Activated T-helper 1 cell treated with anti-CD3 and anti-CD28 coated beads, Interleukin-2, amount 50 U/mL, for 16 hours (primary cell): ENCODE measurements at regions not wholly inside any gene's neighbourhood (a gene's known extent, or its start where the extent isn't known, plus 50 kb on each side); places are given as distances from the start of the nearest gene placed in this dataset.
"Not testable (repeated sequence)": the region's sequence is repeated elsewhere in the genome, so short reads cannot be mapped to it uniquely, and the experiment has no call there.

Source experiments
- DNase-seq, 2 donors: peaks; one replicate each; pipeline ENCODE4 v3.0.0-alpha.2; 2020; ENCODE audit warnings: low read depth in 1 of 2, low spot score in 1 of 2

DNA sequence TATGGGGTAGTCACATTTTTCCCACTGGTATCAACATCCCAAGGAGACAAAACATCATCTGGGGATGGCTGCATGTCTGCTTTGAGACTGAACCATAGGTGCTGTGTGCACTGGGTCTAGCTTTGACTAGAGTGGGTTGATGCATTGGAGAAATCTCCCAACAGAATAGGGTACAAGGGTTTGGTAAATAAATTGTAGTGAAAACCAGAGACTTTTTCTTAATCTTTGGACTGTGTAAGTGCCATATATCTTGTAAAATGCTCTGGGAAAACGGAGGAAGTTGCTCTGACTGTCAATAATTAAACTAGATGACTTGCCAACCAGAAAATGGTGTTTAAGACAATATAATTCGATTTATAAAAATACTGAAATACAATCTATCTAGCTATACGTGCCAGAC is 1064.0 kb upstream of the SLIT2 start:
- no peak for DNase-seq

DNA sequence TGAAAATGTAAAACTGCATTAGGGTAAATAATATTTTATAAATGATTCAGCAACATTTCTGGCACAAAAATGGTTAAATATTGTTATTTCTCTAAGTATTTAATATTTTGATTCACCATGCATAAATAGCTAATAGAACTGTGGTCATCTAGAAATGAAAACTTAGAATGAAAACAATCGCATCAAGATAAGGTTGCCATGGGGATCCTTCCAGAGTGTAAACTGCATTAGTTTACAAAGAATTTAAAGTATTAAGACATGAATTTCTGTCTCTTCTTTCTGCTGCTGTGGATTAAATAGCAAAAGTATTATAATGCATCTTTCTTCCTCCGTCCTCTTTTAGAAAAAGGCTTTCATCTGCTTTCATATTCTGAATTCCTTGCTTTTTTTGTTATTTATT is 1064.6 kb upstream of the SLIT2 start:
- DNase-seq = no peak

DNA sequence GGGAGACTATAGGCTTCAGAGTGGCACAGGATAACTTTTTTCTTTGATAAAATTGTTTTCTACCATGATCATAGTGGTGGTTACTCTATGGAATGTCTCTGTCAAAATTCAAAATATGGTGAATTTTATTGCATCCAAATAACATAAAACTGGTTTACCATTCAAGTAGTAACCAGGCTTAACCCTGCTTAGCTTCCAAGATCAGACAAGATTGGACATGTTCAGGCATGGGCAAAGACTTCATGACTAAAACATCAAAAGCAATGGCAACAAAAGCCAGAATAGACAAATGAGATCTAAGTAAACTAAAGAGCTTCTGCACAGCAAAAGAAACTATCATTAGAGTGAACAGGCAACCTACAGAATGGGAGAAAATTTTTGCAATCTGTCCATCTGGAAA is 1070.1 kb upstream of the SLIT2 start:
- not testable (repeated sequence) for DNase-seq

DNA sequence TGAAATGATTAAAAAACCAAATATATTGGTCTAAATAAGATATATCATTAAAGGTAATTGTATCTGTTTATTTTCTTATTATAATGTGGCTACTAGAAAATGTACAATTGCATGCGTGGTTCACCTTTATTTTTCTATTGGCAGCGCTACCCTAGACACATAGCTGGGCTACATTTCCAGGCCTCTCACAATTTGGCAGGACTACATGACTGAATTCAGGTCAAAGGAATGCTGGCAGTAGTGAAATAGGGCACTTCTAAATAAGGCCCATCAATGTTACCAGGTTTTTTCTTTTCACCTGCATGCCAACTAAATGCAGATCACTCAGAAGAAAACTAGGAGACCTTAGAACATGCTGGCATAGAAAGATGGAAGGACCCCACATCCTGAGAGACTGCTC is 1072.9 kb upstream of the SLIT2 start:
- no peak for DNase-seq

DNA sequence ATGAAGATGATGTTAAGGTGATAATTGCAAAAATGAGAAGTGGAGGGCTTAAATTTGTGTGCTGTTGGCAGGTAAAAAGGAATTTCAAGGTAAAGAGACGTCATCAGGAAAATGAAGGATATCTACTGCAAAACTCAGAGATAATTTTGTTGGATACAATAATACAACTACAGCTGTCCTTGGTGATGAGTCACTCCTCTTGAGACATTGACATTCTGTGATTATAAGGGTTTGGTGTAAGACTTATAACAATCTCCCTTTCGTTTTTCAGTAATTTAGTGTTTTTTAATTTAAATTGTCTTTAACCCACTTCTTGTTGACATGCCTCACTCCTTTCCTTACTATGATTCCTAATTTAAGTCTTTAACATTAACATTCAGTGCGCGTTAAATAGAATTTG is 1074.1 kb upstream of the SLIT2 start:
- DNase-seq = no peak

DNA sequence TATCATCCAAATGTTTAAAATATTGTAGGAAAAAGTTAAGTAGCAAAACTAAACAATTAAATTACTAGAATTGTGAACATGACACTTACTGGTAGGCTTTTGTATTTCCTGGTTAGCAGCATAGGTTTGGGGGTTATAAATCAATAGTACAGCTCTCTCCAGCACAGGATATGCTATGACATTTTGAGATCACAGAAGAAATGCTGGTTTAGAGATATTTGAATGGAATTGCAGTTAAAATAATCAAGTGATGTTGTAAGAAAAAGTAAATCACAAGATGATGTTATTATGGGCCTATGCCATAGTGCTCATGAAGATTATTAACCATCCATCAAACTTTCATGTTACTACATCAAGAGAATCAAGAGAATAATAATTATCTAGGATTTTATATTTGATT is 1079.9 kb upstream of the SLIT2 start:
- no peak for DNase-seq

DNA sequence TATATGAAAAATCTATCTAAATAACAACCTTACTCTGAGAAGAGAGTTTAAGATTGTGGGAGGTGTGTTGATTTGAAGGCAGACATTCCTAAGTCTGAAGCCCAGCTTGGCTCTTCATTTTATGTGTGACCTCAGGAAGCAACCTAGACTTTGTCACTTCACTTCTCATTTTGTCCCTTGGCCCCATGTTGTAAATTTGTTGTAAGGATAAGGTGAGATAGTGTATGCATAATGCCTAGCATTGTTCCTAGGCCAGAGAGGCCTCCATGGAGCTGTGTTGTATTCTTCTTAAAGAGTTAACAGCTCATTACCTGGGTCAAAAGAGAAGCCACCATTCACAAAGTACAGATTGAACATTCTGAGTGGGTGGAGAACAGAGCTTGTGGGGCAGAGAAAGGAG is 1084.4 kb upstream of the SLIT2 start:
- DNase-seq = no peak

DNA sequence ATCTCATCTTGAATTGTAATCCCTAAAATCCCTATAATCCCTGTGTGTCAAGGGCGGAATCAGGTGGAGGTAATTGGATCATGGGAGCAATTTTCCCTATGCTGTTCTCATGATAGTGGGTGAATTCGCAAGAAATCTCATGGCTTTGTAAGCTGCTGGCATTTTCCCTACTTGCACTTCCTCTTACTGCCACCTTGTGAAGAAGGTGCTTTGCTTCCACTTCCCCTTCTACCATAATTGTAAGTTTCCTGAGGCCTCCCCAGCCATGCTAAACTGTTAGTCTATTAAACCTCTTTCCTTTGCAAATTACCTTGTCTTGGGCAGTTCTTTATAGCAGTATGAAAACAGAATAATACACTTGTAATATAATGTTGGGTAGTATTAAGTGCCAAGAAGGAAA is 1087.4 kb upstream of the SLIT2 start:
- DNase-seq = no peak

DNA sequence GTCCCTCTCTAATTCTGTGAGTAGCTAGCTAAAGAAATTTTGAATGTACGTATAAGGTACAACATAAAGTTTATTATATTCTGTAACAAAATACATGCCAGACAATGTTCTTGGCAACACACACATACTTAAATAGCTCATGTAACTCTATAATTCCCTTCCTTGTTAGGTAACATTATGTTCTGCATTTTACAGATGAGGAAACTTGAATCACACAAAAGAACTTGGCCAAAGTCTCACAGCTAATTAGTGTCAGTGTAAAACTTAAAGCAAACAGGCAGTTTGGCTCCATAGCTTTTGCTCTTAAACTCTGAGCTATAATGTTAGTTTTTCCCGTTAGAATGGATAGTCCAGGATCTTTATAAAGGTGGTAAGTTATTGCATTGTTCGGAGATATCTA is 1091.8 kb upstream of the SLIT2 start:
- no peak for DNase-seq

DNA sequence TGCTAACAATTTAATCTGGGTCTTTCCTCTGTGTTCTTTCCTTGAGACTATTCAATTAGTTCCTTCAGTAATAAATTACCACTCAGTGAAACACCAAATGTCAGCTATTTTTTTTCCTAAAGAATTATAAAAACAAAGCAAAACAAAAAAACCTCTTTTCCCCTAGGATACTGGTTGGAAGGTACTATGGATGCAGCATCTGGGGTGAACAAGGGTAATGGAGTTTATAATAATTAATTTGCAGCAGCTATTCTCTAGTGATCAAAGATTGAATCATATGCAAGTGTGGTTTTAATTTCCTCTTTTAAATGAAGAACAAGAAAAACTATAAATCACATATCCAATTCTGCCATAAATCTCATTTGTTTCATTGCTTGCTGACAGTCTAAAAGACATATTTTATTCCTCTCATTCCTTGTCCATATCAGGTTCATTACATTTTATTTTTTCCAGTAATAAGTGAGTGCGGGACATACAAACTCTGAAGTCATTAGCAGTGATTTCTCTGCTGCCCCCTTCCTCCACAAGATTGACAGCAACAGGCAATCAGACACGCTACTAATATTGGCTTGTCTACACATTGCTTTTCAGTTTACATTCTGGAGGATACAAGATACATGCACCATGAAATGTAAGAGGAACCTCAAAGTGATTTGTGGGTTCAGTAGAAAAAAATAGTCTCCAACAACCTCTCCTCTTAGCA is 1093.4 kb upstream of the SLIT2 start:
- DNase-seq = no peak

DNA sequence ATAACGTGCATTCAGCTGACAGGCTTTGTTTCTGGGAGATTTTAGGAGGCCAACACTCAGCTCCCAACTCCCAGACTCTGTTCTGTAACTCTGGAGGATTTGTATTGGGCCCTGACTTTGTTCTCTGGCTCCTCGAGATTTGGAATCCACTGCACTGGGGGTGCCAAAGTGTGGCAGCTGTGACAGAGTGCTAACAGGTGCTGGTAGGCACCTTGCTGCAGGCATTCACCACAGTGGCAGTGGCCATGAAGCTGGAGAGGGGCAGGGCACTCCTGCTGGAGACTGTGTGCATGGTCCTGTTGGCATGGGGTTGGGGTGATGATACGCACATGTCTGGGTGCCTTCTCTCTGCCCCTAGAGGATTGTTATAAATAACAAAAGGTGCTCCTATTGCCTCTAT is 1094.9 kb upstream of the SLIT2 start:
- DNase-seq = no peak

DNA sequence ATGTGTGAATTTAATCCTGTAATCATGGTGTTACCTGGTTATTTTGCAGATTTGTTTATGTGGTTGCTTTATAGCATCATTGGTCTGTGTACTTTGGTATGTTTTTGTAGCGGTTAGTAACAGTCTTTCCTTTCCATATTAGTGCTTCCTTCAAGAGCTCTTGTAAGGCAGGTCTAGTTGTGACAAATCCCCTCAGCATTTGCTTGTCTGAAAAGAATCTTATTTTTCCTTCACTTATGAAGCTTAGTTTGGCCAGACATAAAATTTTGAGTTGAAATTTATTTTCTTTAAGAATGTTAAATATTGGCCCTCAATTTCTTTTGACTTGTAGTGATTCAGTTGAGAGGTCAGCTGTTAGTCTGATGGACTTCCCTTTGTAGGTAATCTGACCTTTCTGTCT is 1096.1 kb upstream of the SLIT2 start:
- no peak for DNase-seq

DNA sequence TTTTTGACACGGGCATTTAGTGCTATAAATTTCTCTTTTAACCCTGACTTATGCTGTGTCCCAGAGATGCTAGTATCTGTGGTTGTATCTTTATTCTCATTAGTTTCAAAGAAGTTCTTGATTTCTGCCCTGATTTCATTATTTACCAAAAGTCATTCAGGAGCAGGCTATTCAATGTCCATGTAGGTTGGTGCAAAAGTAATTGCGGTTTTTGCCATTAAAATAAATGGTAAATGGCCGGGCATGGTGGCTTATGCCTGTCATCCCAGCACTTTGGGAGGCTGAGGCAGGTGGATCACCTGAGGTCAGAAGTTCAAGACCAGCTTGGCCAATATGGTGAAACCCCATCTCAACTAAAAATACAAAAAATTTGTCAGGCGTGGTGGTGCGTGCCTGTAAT is 1097.4 kb upstream of the SLIT2 start:
- DNase-seq = not testable (repeated sequence)

DNA sequence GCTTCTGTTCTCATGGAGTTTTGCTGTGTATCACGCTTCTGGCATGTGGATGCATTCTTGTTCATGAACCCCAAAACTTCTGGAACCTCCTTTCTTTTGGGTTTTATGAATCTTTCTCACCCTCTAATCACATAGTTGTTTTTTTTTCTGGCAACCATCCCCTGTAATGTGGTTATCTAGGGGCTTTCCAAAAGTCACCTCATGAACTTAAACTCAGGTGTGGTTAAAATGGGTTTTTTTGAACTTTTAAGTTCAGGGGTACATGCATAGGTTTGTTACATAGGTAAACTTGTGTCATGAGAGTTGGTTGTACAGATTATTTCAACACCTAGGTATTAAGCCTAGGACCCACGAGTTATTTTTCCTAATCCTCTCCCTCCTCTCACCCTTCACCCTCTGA is 1099.4 kb upstream of the SLIT2 start:
- DNase-seq = no peak

DNA sequence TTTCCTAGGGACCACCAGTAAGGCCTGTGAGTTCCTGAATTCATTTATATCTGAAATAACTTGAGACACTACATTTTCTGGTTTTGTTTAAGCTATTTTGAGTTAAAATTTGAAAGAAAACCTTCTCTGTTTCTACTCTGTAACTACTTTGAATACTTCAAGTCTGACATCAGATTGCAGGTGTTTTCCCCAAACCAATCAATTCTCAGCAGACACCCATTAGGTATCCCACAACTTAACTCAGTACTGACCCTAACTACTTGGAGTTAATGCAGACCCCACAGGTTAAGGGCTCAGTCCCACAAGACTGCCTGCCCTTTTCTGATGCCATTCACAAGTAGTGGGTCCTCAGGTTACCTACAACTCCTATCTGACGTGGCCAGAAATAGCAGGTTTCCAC is 1100.0 kb upstream of the SLIT2 start:
- DNase-seq = no peak

DNA sequence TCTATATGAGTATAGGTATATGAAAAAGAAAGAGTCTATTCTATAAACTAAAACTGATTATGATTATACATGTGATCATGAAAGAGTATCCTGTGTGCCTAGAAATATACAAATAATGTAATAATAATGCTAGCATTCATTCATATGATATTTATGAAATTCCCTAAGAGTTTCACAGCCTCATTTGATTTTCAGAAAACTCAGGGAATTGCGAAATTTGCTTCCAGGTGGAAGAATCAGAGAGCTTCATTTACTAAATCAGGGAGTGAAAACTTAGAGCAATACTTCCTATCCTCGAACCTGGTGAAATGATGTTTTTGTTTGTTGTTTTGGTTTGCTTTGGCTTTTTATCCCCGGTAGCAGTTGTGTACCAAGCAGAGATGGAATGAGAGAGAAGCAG is 1105.7 kb upstream of the SLIT2 start:
- no peak for DNase-seq

DNA sequence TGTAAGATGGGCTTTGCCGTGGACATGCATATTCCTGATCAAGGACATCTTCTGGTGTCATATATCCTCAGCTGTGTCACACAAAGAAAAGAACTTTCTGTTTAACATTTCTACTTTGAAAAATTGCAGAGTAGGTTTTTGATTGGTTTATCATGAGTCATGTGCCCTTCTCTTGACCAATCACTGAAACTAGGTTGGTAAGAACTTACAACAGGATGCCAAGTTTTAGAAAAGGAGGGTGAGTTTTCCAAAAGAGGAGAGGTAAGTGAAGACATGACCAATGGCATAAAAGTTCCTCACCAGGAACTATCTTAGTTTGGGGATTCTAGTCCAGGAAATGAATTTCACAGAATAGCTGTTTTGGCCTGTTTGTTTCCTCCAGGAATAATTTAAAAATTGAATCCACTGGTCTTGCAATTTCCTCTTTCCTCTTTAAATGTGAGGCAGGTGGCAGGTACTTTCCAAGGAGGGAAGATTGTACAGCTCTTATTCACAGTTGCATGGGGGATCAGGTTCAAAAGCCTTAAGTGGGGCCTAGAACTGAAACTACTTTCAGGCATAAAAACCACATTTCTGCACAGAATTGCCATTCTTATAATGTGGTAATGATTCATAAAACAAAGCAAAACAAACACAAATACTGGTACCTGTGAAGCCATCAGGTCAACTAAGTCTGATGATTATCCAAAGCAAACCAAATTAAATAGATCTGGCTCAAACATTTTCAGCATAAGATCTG is 1114.5 kb upstream of the LCORL start:
- no peak for DNase-seq

DNA sequence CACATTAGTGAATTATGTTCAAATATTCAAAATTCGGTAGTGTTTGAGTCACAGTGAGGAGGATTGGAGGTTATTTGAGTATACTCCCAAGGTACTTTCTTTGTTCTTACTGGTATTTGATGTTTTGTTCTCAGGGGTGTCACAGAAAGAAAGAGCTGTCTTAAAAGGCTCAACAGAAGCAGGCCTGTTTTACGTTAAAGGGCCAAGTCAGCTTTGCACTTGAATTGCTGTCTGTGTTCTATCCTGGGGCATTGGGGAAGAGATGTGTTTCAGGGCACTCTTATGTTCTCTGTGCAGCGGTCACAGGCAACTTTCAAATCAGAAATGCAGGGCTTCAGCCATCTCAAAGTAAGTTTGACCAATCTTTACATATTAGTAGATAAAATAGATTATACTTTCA is 1113.1 kb upstream of the LCORL start:
- DNase-seq = no peak

DNA sequence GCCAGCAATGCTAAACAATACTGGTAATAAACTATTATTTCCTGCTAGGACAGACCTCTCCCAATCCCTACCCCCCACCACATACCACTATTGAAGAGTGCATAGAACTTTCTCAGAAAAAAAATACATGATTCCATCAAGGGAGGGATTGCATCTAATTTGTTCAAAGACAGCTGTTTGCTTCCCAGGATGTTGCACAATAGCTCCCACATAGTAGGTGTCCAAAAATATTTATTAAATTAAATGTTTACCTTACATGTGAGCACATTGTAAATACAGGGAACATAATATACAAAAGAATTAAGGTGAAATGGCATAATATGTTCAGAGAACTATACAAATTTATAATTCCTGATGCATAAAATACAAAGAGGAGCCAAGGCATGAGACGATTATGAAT is 1111.8 kb upstream of the LCORL start:
- no peak for DNase-seq

DNA sequence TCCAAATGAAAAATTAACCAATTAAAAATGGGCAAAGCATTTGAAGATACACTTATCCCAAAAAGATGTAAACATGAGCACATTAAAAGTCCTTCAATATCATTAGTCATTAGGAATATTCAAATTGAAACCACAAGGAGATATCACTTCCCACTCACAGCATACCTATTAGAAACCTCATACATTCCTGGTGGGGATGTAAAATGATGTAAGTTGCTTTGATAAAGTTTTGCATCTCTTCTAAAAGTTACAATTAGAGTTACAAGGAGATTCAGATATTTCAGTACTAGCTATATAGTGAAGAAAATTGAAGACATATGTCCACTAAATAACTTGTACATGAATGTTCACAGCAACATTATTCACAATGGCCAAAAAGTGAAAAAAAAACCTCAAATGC is 1109.3 kb upstream of the LCORL start:
- DNase-seq = no peak

DNA sequence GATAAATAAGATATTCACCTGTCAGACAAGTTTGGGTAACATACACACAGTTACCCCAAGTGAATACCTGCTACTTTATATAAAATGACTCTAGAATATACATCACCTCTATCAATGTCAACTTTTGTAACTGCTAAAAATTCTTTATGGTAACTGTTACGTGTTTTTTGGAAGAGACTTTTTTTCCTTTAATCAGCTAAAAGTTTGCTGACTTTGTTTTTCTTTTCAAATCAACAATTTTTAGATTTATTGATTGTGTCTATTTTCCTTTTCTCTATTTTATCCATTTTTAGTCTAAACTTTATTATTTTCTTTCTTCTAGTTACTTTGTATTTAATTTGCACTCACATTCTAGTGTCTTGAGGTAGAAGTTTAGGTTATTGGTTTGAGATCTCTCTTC is 1106.6 kb upstream of the LCORL start:
- no peak for DNase-seq

DNA sequence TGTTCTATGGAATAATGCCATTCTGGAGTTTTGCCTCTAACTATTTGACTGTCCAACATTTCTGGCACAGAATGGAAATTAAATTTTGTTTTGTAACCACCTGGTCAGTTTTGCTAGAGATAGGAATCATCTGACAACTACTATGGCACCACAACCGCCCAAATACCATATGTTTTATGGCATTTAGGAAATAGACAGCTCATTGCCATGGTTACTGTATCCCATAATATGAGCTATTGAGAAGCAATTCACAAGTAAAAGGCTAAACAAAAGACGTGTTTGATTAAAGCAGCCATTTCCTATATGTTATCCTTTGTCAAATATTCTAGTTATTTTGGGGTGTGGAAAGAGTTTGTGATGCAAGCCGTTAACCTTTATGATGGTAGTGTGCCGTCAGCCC is 1105.3 kb upstream of the LCORL start:
- DNase-seq = no peak

DNA sequence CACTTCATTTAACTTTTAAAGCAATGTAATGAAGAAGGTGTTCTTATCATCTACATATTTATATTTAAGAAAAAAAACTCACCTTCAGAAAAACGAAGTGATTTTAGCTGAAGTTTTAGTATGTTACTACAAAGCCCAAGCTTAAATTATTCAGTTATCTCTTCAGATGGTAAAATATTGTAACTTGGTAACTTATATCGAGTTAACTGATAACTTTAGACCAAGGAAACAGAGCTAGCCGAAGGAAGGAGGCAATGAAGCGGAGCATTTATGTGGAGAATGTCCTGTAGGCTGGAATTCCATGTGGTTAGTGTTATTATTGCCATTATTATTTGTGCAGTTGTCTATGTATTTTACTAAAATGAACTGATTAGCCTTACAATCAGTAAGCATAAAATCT is 1102.1 kb upstream of the LCORL start:
- DNase-seq = no peak
